ENCODE measurements at regions not wholly inside any gene's neighbourhood (a gene's known extent, or its start where the extent isn't known, plus 50 kb on each side); places are given as distances from the start of the nearest gene placed in this dataset.

GRCh38 chr6:51382847-51383246, 564.2 kb downstream of the TFAP2B start:
- DNase-seq (ENCODE audit: low read depth in 2 of 2), result no peak
- Histone ChIP-seq H3K27me3 (ENCODE audit: control insufficient read depth, insufficient read depth, low read length) (no peaks in the 10 kb centered on the region), H3K4me1 (ENCODE audit: control insufficient read depth, extremely low read depth, insufficient read depth, low read length) (no peaks in the 10 kb centered on the region), H3K4me3 (replicated peaks in 1 of 4; ENCODE audit: control extremely low read depth in 1 of 4, insufficient read depth in 1 of 4, low read depth in 3 of 4, low read length in 4 of 4) (no peak overlapping the region), H2AFZ (ENCODE audit: low read length) (no peak overlapping the region), H3K36me3 (ENCODE audit: control insufficient read depth, insufficient read depth, low read length) (no peaks in the 10 kb centered on the region), H3K9ac (ENCODE audit: insufficient read depth, low read length) (no peak overlapping the region), H4K20me1 (ENCODE audit: control insufficient read depth, extremely low read depth, insufficient read depth, low read length) (no peaks in the 10 kb centered on the region), H3K4me2 (ENCODE audit: extremely low read depth, insufficient read depth, low read length) (no peak overlapping the region), H3K27ac (ENCODE audit: insufficient read depth, low read length) (no peak overlapping the region), H3K79me2 (ENCODE audit: control insufficient read depth, insufficient read depth, low read length) (no peaks in the 10 kb centered on the region), H3K9me3 (ENCODE audit: control insufficient read depth, insufficient read depth, low read depth, low read length) (no peaks in the 10 kb centered on the region)
- TF ChIP-seq CTCF (conservative IDR thresholded peaks at IDR 0.05 in 1 of 2, IDR thresholded peaks at IDR 0.05 in 1 of 2; ENCODE audit: low read depth in 1 of 2, low read length in 2 of 2) (no peak), EZH2 (IDR thresholded peaks at IDR 0.05; ENCODE audit: low read length, missing control alignments) (no peak)

GRCh38 chr6:51384736-51385135, 566.1 kb downstream of the TFAP2B start:
- Histone ChIP-seq H3K4me3 (replicated peaks in 1 of 4; ENCODE audit: control extremely low read depth in 1 of 4, insufficient read depth in 1 of 4, low read depth in 3 of 4, low read length in 4 of 4) (no peak overlapping the region), H3K4me1 (ENCODE audit: control insufficient read depth, extremely low read depth, insufficient read depth, low read length) (no peaks in the 10 kb centered on the region), H3K27me3 (ENCODE audit: control insufficient read depth, insufficient read depth, low read length) (no peaks in the 10 kb centered on the region), H3K4me2 (ENCODE audit: extremely low read depth, insufficient read depth, low read length) (no peak overlapping the region), H3K27ac (ENCODE audit: insufficient read depth, low read length) (no peak overlapping the region), H3K79me2 (ENCODE audit: control insufficient read depth, insufficient read depth, low read length) (no peaks in the 10 kb centered on the region), H4K20me1 (ENCODE audit: control insufficient read depth, extremely low read depth, insufficient read depth, low read length) (no peaks in the 10 kb centered on the region), H2AFZ (ENCODE audit: low read length) (no peak overlapping the region), H3K9ac (ENCODE audit: insufficient read depth, low read length) (no peak overlapping the region), H3K9me3 (ENCODE audit: control insufficient read depth, insufficient read depth, low read depth, low read length) (no peaks in the 10 kb centered on the region), H3K36me3 (ENCODE audit: control insufficient read depth, insufficient read depth, low read length) (no peaks in the 10 kb centered on the region)
- TF ChIP-seq EZH2 (IDR thresholded peaks at IDR 0.05; ENCODE audit: low read length, missing control alignments), result no peak
- TF ChIP-seq CTCF (conservative IDR thresholded peaks at IDR 0.05 in 1 of 2, IDR thresholded peaks at IDR 0.05 in 1 of 2; ENCODE audit: low read depth in 1 of 2, low read length in 2 of 2), result no peak
- no peak for DNase-seq (ENCODE audit: low read depth in 2 of 2)

GRCh38 chr6:51386347-51386836, 567.7 kb downstream of the TFAP2B start:
- Histone ChIP-seq H3K27me3 (ENCODE audit: control insufficient read depth, insufficient read depth, low read length) (no peaks in the 10 kb centered on the region), H3K4me3 (replicated peaks in 1 of 4; ENCODE audit: control extremely low read depth in 1 of 4, insufficient read depth in 1 of 4, low read depth in 3 of 4, low read length in 4 of 4) (no peak overlapping the region), H3K4me1 (ENCODE audit: control insufficient read depth, extremely low read depth, insufficient read depth, low read length) (no peaks in the 10 kb centered on the region), H4K20me1 (ENCODE audit: control insufficient read depth, extremely low read depth, insufficient read depth, low read length) (no peaks in the 10 kb centered on the region), H2AFZ (ENCODE audit: low read length) (no peak overlapping the region), H3K79me2 (ENCODE audit: control insufficient read depth, insufficient read depth, low read length) (no peaks in the 10 kb centered on the region), H3K36me3 (ENCODE audit: control insufficient read depth, insufficient read depth, low read length) (no peaks in the 10 kb centered on the region), H3K4me2 (ENCODE audit: extremely low read depth, insufficient read depth, low read length) (no peak overlapping the region), H3K9me3 (ENCODE audit: control insufficient read depth, insufficient read depth, low read depth, low read length) (no peaks in the 10 kb centered on the region), H3K27ac (ENCODE audit: insufficient read depth, low read length) (no peak overlapping the region), H3K9ac (ENCODE audit: insufficient read depth, low read length) (no peak overlapping the region)
- no peak for TF ChIP-seq CTCF (conservative IDR thresholded peaks at IDR 0.05 in 1 of 2, IDR thresholded peaks at IDR 0.05 in 1 of 2; ENCODE audit: low read depth in 1 of 2, low read length in 2 of 2)
- no peak for TF ChIP-seq EZH2 (IDR thresholded peaks at IDR 0.05; ENCODE audit: low read length, missing control alignments)
- no peak for DNase-seq (ENCODE audit: low read depth in 2 of 2)
